ENCODE measurements at regions not wholly inside any gene's neighbourhood (a gene's known extent, or its start where the extent isn't known, plus 50 kb on each side); places are given as distances from the start of the nearest gene placed in this dataset.

DNA sequence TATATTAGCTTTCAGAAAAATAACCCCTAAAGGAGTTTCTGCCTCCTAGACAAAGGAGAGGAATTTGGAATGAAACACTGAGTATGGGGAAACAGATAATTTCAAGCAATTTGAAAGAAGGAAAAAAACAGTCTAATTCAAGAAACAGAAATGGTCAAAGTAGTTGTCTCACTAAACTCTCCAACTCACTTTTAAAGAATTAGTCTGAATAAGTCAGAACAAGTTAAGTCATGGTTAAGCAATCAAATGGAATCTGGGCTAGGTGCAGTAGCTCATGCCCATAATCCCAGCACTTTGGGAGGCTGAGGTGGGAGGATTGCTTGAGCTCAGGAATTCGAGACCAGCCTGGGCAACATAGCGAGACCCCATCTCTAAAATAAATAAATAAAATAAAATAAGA lies 95.7 kb upstream of the GRIA3 start:
- DNase-seq, result no peak
- Histone ChIP-seq H3K27ac (peak overlapping the region in 1 of 3 donors; percentile 42), H3K9me3 (no peaks in the 10 kb centered on the region), H3K4me3 (no peak overlapping the region), H3K36me3 (no peaks in the 10 kb centered on the region), H3K27me3 (no peaks in the 10 kb centered on the region), H3K4me1 (peaks cover 0 to 26% (median 5%) of the 10 kb centered on the region in 4 donors)
- TF ChIP-seq, protein P1, sequence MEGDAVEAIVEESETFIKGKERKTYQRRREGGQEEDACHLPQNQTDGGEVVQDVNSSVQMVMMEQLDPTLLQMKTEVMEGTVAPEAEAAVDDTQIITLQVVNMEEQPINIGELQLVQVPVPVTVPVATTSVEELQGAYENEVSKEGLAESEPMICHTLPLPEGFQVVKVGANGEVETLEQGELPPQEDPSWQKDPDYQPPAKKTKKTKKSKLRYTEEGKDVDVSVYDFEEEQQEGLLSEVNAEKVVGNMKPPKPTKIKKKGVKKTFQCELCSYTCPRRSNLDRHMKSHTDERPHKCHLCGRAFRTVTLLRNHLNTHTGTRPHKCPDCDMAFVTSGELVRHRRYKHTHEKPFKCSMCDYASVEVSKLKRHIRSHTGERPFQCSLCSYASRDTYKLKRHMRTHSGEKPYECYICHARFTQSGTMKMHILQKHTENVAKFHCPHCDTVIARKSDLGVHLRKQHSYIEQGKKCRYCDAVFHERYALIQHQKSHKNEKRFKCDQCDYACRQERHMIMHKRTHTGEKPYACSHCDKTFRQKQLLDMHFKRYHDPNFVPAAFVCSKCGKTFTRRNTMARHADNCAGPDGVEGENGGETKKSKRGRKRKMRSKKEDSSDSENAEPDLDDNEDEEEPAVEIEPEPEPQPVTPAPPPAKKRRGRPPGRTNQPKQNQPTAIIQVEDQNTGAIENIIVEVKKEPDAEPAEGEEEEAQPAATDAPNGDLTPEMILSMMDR (IDR thresholded peaks at IDR 0.05), result no peak
- TF ChIP-seq POLR2A (IDR thresholded peaks at IDR 0.05), result no peak
- intact Hi-C loops (cut with DNase I), result no loop called here
- ATAC-seq, result peak in 1 of 4 donors; percentile 39
- 53% methylated on average over 2 of the region's 2 CpGs for WGBS (ENCODE audit: insufficient coverage, low coverage, low lambda C conversion rate, missing lambda C conversion rate)

- Histone ChIP-seq H3K4me3 (no peak overlapping the region), H3K27ac (no peak overlapping the region)
- intact Hi-C loops (cut with DNase I), result no loop called here
These were observed 95.1 kb upstream of the GRIA3 start for GRCh38 chrX:123088930-123089329.

DNA sequence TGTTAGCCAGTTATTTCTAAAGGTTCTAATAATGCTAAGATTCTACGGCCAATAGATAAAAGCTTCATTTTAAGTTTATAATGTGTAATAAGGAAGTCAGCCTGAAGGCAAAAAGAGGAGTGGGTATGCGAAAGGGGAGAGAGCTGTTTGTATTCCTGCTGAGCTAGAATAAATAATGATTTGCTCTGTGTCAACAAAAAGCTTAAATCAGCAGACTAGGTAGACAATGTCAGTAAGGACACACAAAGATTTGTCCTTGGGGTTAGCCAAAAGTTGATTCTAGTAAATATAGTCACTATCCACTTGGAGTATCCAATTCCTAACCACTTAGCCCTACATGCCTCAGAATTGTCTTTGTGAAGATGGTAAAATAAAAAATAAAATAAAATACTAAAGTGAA lies 90.3 kb upstream of the GRIA3 start:
- no peaks in the 10 kb centered on the region for H3K9me3 ChIP-seq
- DNase-seq (no peak), ATAC-seq (peak; percentile 90 to 99 (median 92))
- TF ChIP-seq POLR2A (IDR thresholded peaks at IDR 0.05), result no peak
- TF ChIP-seq, protein P1 (IDR thresholded peaks at IDR 0.05), result no peak
- H3K27me3 ChIP-seq, result no peaks in the 10 kb centered on the region
- WGBS (ENCODE audit: insufficient coverage, low coverage, low lambda C conversion rate, missing lambda C conversion rate), result 29% methylated on average over 2 of the region's 2 CpGs
- H3K27ac ChIP-seq, result peak overlapping the region in 2 of 3 donors; percentile 13 to 36
- H3K4me1 ChIP-seq, result peaks cover 0 to 13% (median 0%) of the 10 kb centered on the region in 4 donors
- no peak overlapping the region for H3K4me3 ChIP-seq
- intact Hi-C loops (cut with DNase I), result no loop called here
- no peaks in the 10 kb centered on the region for H3K36me3 ChIP-seq

More at GRCh38 chrX:123088930-123089329, 95.1 kb upstream of the GRIA3 start:
- ATAC-seq (no peak), DNase-seq (no peak)
- no peaks in the 10 kb centered on the region for H3K27me3 ChIP-seq
- TF ChIP-seq, protein P1 (IDR thresholded peaks at IDR 0.05), result no peak
- no peak for TF ChIP-seq POLR2A (IDR thresholded peaks at IDR 0.05)
- no peaks in the 10 kb centered on the region for H3K9me3 ChIP-seq
- no peaks in the 10 kb centered on the region for H3K36me3 ChIP-seq
- peaks cover 0 to 30% (median 5%) of the 10 kb centered on the region in 4 donors for H3K4me1 ChIP-seq
- WGBS (ENCODE audit: insufficient coverage, low coverage, low lambda C conversion rate, missing lambda C conversion rate), result 47% methylated on average over 3 of the region's 3 CpGs

GRCh38 chrX:123108513-123109427 lies 75.3 kb upstream of the GRIA3 start:
- H3K27me3 ChIP-seq, result no peaks in the 10 kb centered on the region

More at GRCh38 chrX:123108513-123109427, 75.3 kb upstream of the GRIA3 start:
- H3K27ac ChIP-seq, result no peak overlapping the region
- peak in 1 of 4 donors; percentile 41 for ATAC-seq
- no peaks in the 10 kb centered on the region for H3K4me1 ChIP-seq
- no peaks in the 10 kb centered on the region for H3K9me3 ChIP-seq
- no peaks in the 10 kb centered on the region for H3K36me3 ChIP-seq
- no peak for DNase-seq
- intact Hi-C loops (cut with DNase I), result no loop called here
- WGBS (ENCODE audit: insufficient coverage, low coverage, low lambda C conversion rate, missing lambda C conversion rate), result 59% methylated on average over 4 of the region's 4 CpGs
- TF ChIP-seq, protein P1 (IDR thresholded peaks at IDR 0.05), result no peak
- no peak for TF ChIP-seq POLR2A (IDR thresholded peaks at IDR 0.05)
- H3K4me3 ChIP-seq, result no peak overlapping the region
